HG02870 (cell line): ENCODE measurements at regions not wholly inside any gene's neighbourhood (a gene's known extent, or its start where the extent isn't known, plus 50 kb on each side); places are given as distances from the start of the nearest gene placed in this dataset.
A peak's percentile ranks its signal among the peaks of the same experiment; 100 is the strongest.
"Not testable (repeated sequence)": the region's sequence is repeated elsewhere in the genome, so short reads cannot be mapped to it uniquely, and the experiment has no call there.

Source experiments
- ATAC-seq: cut with Tn5 transposase; IDR thresholded peaks from one replicate; pipeline ENCODE4 v1.9.1; 2021; ENCODE audit warnings: mild to moderate bottlenecking, moderate library complexity; ENCODE audit not compliant: unreplicated experiment

DNA sequence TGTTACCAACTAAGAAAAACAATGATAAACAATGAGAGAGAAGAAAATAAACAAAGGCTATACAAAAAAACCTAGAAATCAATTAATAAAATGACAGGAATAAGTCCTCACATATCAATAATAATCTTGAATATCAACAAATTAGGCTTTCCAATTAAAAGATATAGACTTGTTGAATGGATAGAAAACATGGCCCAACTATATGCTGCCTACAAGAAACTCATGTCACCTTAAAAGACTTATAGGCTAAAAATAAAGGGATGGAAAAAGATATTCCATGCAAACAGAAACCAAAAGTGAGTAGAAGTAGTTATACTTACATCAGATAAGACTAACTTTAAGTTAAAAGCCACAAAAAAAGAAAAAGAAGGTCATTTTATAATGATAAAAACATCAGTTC, 183.9 kb downstream of the MYRFL start:
- ATAC-seq, result no peak

DNA sequence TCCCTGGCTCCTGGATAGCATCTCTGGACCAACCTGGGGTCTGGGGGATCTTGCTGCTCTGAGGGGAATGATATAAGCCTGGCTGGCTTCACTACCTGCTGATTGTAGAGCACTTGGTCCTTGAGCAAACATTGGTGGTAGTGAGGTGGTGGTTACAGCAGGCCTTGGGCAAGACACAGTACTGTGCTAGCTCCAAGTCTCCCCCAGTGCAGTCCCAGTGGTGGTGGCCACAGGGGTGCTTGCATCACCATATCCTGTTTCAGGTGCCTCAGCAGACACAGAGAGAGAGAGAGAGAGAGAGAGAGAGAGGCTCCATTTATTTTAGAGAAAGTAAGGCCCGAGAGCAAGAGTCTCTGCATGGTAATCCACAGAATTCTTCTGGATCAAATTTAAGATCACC, 186.3 kb downstream of the MYRFL start:
- ATAC-seq, result no peak

DNA sequence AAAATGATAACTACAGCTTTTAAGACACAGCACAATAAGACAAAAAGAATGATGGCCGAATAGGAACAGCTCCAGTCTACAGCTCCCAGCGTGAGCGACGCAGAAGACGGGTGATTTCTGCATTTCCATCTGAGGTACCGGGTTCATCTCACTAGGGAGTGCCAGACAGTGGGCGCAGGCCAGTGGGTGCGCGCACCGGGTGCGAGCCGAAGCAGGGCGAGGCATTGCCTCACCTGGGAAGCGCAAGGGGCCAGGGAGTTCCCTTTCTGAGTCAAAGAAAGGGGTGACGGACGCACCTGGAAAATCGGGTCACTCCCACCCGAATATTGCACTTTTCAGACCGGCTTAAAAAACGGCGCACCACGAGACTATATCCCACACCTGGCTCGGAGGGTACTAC, 188.0 kb downstream of the MYRFL start:
- not testable (repeated sequence) for ATAC-seq

DNA sequence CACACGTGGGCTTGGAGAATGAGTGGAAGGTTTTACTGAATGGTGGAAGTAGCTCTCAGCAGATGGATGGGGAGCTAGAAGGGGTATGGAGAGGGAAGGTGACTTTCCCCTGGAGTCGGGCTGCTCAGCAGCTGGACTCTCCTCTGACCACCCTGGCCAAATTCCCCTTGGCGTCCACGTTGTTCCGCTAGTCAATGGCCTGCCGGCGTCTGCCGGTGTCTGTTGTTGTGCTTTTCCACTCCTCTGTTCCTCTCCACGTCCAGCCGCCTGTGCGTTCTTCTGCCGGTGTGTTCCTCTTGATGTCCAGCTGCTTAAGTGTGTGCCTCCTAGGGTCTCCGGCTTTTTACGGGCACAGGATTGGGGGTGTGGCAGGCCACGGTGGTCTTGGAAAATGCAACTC, 203.5 kb downstream of the MYRFL start:
- ATAC-seq, result no peak

DNA sequence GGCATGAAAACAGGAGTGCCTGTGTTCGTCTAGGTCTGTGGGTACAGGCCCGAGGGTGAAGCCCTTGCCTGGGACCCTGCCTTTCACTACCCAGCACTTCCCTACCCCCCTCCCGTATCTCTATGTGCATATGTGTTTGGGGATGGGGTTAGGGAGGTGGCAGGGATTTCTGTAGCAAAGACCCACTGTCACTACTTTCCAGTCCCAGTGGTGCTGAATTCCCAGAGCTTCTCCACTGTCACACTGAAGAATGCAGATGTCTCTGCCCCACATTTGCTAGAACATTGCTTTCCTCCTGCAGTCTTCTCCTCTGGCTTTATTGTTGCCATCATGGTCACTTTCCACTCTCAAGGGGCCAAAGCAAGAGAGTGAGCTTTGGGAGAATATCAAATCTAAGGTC, 203.9 kb downstream of the MYRFL start:
- ATAC-seq, result no peak

DNA sequence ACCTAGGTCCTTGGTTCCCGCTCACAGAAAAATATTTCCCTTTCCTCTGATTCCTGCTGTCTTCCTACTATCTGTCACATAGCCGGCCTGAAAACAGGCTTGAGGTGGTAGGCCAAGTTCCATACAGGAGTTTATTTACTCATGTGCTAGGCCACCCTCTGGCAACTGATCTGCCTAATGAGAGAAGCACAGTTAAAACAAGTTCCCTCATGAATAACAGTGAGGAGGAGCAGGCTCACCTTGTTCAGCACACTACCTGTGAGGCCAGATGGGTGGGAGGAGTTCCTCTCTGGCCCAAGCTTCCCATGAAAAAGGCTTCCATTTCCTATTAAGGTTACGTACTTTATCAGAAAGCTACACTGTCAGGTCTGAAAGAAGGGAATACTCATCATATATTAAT, 206.0 kb downstream of the MYRFL start:
- no peak for ATAC-seq

DNA sequence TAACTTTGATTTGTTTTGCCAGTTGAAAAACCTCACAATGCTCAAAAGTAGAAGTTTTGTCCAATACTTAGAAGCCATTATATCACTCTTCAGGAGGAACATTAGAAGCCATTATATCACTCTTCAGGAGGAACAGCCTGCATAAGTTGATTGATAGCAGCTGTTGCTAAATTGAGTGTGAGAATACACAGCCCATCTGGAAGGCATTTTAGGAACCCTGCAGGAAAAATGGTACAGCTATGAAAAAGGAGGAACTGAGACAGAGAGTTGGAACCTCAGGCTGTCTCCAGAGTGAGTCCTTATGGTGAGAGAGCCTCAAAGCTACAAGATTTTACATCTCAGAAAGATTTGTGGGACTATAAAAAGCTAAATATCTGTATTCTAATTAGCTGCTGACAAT, 207.0 kb downstream of the MYRFL start:
- no peak for ATAC-seq

DNA sequence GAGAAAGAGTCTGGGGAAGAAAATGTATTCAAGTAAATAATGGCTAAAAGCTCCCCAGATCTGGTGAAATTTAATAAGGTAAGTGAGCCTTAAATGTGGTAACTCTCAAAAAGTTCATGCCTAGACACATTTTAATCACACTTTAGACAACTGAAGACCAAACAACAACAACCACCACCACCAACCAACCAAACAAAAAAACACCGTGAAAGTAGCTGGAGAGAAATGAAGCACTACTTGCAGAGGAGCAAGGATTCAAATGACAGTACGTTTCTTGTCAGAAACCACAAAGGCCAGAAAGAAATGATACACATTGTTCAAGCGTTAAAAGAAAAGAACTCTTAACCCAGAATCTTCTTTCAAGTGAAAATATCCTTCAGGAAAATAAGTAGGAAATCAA, 208.3 kb downstream of the MYRFL start:
- no peak for ATAC-seq

DNA sequence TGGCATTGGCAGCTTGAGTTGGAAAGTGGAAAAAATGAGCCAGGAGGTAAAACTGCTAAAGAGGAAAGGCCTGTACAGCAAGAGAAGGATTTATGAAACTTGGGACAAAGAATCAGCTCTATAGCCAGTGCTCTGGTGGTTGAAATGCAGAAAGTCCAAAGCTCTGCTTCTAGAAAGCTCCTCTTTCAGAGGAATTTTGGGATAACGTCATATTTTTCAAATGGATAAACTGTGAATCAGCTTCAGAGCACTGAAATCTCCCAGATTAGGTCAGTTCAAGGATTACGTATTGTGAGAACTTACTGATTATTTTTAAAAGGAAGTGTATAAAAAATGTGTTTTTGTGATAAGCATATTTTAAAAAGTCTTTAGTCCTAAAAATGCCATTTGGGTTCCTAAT, 203.1 kb upstream of the CNOT2 start:
- ATAC-seq, result no peak

DNA sequence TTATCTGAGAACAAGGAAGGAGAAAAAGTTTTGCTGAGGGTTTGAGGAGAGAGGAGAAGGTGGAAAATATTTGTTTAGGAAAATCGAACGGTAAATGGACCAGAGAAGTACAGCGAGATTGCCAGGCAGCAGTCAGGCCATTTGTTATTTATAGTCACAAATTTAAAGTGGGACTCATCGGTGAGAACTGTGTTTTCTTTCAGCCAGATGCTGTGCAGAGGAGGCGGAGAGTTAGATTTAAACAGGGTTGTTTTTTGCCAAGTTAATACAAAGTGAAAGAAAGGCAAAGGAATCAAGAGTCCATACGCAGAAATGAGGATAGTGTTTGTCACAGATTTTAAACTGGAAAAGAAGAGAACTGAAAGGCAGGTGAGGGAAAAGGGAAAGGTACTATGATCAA, 200.6 kb upstream of the CNOT2 start:
- no peak for ATAC-seq

DNA sequence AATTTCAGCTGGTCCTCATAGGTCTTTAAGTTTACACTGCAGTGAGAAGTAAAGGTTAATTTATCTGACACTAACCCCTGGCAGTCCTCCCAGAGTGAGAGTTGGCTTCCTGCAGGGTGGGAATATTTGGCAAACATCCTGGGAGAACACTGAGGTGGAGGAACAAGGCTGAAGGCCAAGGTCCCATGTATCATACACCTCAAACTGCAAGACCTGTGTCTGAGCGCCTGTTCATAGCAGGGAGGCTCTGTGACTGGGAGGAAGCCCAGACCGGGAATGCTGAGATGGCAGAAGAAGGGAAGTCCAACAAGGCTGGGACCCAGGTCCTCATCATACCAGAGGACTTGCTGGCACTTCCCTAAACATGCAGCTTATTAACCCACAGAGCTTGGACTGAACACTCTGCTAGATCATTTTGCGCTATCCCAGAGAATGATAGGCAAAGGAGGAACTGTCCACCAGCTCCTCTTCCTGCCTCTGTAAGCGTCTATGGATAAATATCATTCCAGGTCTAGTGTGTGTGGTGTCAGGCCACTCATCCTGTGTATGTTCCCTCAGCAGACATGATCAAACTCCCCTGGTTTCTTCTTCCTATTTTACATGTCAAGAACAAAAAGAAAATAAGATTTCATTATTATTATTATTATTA, 199.6 kb upstream of the CNOT2 start:
- no peak for ATAC-seq

DNA sequence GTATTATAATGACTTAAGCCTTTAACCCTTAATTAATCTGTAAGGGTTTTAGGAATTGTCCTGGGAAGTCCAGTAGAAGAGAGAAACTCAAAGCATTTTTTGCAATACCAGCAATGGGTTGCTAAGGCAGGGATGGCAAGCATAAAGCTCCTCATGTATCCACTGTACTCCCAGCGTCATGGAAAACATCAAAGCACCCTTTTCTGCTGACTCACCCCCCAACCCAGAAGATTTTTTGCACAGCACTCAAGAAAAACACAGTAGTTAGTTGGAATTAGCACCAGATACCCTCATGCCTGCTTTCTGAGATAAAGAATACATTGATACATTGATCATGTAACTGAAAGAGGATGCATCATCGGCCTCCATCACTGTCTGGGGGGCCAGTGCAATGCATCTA, 199.1 kb upstream of the CNOT2 start:
- no peak for ATAC-seq

DNA sequence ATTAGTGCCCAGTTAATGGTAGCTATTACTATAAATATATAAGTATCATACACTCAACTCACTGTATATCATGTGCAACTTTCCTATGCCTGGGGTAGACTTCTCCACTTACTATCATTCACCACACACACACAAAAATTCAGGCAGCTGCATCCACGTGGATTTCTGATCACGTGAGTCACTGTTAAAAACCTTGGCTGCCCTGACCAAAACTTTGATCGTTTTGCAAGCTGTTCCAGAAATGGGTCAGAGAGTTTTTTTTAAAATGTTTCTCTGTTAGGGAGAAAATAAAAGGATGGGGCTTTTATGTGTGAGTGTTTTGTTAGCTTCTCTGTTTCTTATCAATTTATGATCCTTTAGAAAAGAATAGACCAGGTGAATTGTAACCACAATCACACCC, 198.2 kb upstream of the CNOT2 start:
- ATAC-seq, result no peak

DNA sequence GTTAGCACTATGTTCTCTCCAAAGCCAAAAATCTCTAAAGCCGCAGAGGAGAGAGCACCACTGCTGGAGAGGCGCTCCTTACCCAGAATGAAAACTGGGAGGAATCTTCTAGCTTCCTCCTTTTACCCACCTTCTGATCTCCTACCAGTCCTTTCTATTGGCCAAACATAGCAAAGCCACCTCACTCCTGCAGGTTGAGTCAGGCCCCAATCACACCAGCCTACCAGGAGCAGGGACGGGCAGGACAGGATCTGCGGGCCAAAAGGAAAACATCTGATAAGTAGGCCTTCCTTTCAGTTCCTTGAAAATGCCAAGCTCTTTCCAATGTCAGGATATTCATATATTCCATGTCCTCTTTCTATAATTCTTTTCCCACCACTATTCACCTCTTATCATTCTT, 197.7 kb upstream of the CNOT2 start:
- ATAC-seq, result no peak

DNA sequence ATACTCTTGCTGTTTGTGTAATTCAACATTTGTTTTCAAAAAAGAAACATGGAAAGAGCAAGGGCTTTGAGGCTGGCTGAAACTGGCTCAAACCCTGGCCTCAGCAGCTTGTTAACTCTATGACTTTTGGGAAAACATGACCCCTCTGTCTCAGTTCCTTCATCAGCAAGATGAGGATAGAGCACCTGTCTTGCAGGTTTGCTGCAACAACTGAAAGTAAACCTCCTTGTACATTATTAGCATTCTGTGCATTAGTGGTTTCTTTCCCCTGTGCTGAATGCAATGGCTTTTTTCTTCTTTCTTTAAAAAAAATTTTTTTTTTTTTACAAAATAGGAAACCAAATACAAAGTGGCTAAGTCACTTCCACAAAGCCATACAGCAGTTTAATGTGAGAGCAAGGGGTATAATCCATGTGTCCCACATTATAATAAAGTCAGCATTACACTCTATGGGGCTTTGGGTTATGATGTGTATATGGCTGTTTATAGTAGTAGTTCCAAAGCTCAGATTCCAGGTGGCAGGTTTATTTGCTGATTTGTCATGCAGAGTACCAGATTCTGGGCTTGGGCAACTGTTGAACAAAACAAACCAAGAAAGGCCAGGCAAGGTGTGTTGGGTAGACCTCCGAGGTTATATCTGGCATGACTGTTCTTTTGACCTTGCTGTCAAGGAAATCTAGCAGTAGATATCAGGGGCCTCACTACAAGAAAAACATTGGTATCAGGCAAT, 194.5 kb upstream of the CNOT2 start:
- ATAC-seq, result no peak

DNA sequence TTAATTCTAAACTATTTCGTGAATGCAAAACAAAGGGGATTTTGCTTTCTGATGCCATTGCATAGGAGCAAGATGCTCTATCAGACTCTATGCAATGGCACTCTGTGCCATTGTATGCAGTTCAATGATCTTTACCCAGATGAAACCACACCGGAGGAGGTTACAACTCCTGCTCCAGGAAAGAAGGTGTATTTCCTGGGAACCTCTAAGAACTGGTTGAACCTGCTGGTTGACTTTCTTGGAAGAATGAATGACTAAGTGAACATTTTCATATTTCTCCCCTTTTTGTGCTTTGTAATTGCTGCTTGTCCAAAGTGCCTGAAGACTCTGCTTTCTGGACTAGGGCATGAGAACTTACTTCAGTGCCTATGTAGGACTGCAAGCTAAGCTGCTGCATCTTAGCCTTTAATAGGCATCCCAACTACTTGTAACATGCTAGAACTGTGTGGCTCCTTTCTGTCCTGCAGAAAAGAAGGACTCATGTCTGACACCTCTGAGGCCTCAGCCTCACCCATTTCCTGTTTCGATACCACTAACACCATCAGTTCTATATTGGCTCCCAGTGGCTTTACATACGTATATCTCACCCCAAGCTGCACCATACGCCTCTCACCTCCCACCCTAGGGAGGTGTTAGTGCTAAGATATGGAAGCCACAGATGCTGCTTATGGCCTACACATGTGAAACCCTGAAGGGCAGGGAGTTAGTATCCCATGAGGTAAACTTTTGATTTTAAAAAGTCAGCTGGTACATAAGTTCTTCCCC, 193.5 kb upstream of the CNOT2 start:
- ATAC-seq, result peak; percentile 90

DNA sequence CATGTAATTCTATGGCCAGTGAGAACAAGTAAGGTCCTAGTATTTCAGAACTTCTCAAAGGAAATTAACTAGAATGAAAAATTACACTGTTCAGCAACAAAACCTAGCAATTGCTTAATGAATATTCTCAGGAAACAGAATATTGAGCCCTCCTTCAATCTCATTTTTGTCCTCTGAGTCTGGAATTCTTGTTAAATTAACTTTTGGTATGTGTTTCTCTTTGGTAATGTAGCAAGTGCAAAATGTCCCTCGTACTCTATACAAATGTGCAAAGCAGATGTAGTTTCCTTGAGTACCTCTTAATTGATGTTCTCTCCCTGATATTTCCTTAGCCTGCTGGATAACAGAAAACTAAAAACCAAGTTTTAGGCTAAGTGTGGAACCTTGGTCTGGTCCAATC, 190.8 kb upstream of the CNOT2 start:
- ATAC-seq, result no peak

DNA sequence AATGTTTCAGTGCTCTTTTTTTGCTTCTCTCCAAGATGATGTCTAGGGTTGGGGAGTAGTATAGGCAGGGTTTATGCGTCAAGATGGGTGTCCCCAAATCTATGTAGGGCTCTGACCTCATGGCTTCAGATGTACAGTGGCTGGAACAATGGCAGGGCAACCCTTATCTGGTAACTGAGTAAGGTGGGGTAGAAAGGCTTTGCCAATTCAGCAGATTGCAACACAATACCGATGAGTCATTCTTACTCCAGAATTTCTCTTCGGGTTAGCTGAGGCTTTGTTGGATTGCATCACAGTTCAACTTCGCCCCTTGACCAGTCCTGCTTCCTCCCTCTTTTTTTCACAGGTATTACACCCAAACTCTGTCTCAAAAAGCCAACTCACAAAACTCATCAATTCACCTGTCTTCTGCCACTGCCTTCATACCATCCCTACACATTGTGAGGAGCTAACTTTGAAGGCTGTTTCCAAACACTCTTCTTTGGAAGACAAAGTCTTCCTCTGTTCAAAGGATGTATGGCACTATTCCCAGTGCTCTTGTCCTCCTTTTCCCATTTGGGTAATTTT, 190.2 kb upstream of the CNOT2 start:
- ATAC-seq, result no peak

DNA sequence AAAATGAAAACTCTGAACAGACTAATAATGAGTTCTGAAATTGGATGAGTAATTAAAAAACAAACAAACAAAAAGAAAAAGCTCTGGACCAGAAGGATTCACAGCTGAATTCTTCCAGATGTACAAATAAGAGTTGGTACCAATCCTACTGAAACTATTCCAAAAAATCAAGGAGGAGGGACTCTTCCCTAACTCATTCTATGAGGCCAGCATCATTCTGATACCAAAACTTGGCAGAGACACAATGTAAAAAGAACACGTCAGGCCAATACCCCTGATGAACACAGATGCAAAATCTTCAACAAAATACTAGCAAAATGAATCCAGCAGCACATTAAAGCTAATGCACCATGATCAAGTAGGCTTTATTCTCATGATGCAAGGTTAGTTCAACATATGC, 183.9 kb upstream of the CNOT2 start:
- ATAC-seq, result no peak

DNA sequence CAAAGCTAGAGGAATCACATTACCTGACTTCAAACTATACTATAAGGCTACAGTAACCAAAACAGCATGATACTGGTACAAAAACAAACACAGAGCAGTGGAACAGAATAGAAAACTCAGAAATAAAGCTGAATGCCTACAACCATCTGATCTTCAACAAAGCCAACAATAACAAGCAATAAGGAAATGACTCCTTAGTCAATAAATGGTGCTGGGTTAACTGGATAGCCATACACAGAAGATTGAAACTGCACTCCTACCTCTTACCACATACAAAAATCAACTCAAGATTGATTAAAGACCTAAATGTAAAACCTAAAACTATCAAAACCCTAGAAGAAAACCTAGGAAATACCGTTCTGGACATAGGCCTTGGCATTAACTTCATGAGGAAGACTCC, 182.6 kb upstream of the CNOT2 start:
- ATAC-seq, result no peak

DNA sequence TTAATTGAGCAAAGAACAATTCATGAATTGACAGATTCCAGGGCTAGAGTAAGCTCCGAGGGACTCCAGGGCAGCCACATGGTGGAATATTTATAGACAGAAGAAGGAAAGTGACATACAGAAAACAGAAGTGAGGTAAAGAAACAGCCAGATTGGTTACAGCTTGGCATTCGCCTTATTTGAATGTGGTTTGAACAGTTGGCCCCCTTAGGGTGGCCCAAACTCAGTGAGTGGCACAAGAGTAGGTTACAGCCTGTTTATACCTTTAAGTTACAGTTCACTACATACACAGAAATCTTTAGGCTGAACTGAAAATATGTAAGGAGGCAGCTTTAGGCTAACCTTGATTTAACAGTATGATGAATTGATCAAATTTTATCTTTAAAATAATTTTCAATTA, 174.5 kb upstream of the CNOT2 start:
- no peak for ATAC-seq
